ENCODE measurements at regions not wholly inside any gene's neighbourhood (a gene's known extent, or its start where the extent isn't known, plus 50 kb on each side); places are given as distances from the start of the nearest gene placed in this dataset.

DNA sequence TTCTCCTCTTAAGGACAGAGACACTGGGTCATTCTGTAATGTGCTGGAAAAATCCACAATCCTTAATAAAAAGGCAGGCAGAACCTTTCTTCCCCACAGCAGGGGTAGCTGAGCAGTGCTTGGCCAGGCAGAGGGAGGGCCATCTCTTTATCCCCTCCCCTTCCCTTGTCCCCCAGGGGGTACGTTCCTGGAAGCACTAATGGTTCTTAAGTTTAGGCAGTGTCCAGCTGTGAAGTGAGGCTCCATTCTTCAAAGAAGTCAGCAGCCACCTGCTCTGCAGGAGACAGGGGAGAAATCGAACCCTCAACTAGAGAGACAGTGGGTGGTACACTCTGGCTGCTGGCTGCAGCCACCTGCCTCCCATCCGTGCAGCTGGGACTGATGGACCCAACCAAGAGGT is 533.9 kb upstream of the CDH11 start (continued):
- TF ChIP-seq ARID2 (CRISPR knock-in tag; IDR thresholded peaks at IDR 0.05; ENCODE audit: borderline replicate concordance) (no peak), FOXJ3 (CRISPR knock-in tag; IDR thresholded peaks at IDR 0.05; ENCODE audit: borderline replicate concordance) (no peak), STAT5B (CRISPR knock-in tag; IDR thresholded peaks at IDR 0.05) (no peak), SRY (CRISPR knock-in tag; IDR thresholded peaks at IDR 0.05) (no peak), ZNF567 (CRISPR knock-in tag; IDR thresholded peaks at IDR 0.05; ENCODE audit: borderline replicate concordance) (no peak), RAD21 (CRISPR knock-in tag; IDR thresholded peaks at IDR 0.05) (no peak), PHF5A (CRISPR knock-in tag; IDR thresholded peaks at IDR 0.05; ENCODE audit: low read depth, unreplicated experiment) (no peak)

DNA sequence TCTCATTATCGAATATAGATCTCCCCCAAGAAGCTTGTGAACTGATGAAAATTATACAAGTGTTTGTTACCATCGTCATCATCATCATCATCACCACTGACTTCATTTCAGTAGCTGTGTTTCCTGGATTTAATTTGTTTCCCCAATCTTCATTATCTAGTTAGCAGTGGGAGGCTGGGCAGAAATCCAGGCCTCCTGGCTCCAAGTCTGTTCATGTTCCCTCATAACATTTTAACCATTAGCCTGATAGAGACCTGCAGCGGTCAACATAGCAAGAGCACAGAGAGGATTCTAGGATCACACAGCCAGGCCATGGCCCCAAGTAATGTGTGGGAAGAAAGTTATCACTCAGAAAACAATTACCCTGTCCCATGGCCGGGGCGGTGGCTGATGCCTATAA is 526.2 kb upstream of the CDH11 start:
- Histone ChIP-seq H3K4me1 (ENCODE audit: insufficient read depth, low read length) (peaks cover 36% of the 10 kb centered on the region), H3K4me3 (replicated peaks in 1 of 3; ENCODE audit: insufficient read depth in 1 of 3, low read depth in 2 of 3, low read length in 3 of 3) (no peak overlapping the region), H4K20me1 (ENCODE audit: insufficient read depth, low read length) (no peaks in the 10 kb centered on the region), H3K27me3 (ENCODE audit: control insufficient read depth in 1 of 2, insufficient read depth in 2 of 2, low read length in 2 of 2) (peaks cover 0 to 5% of the 10 kb centered on the region in 2 experiments; a peak in 1 of 5 replicates), H3K27ac (ENCODE audit: extremely low read length, insufficient read depth, low read length) (no peak overlapping the region), H3K79me2 (ENCODE audit: insufficient read depth, low read length) (no peaks in the 10 kb centered on the region), H3K4me2 (ENCODE audit: low read depth, low read length) (no peak overlapping the region), H3K9ac (ENCODE audit: insufficient read depth, low read depth, low read length) (no peak overlapping the region), H3K36me3 (replicated peaks in 1 of 2; ENCODE audit: control insufficient read depth in 1 of 2, insufficient read depth in 2 of 2, low read length in 2 of 2) (no peaks in the 10 kb centered on the region), H3K9me3 (ENCODE audit: low read length) (no peaks in the 10 kb centered on the region; the same call in 1 of the 2 replicates), H2AFZ (ENCODE audit: low read length) (no peak overlapping the region)
- ChIA-PET CTCF (ENCODE audit: low intra/inter-chr PET ratio, low total read pairs) (no interaction called here), POLR2A (no interaction called here)
- intact Hi-C loops (cut with micrococcal nuclease; ENCODE audit: unreplicated experiment), result no loop called here
- no TSS peak for BruUV-seq (replicated peaks)
- WGBS (ENCODE audit: low lambda C conversion rate), result 59% methylated on average over 5 of the region's 5 CpGs
- TF ChIP-seq KLF6 (CRISPR knock-in tag; IDR thresholded peaks at IDR 0.05) (no peak), CREB1 (IDR thresholded peaks at IDR 0.05) (peak; percentile 69), CREB1 (CRISPR knock-in tag; IDR thresholded peaks at IDR 0.05) (no peak)
- in situ Hi-C loops (cut with HindIII; ENCODE audit: extremely low pct_ligation_motif_present, low pct_unique_long_range_greater_than_20kb), result no loop called here
- ATAC-seq, result no peak
- no peak for DNase-seq (ENCODE audit: low spot score)
- FAIRE-seq, result no peak
